Endothelial cell of umbilical vein (primary cell): ENCODE measurements at regions not wholly inside any gene's neighbourhood (a gene's known extent, or its start where the extent isn't known, plus 50 kb on each side); places are given as distances from the start of the nearest gene placed in this dataset.

ENCODE experiments used
- BruUV-seq: library from RNA; stranded (reverse); fragments of 400-500 nt; replicated peaks from 2 replicates; lab custom pipeline; 2021; lab: Mats Ljungman, UMichigan
- CTCF ChIA-PET: fragments of 300-600, 350-600 bp; sonication (Branson Sonifier 250); formaldehyde crosslinking; loops from one replicate; lab custom pipeline; 2021; ENCODE audit warnings: antibody characterized with exemption, inconsistent platforms; lab: Charles Lee
- POLR2A ChIA-PET: fragments of 300-600, 350-600 bp; sonication (Branson Sonifier 250); formaldehyde crosslinking; loops from one replicate; lab custom pipeline; 2021; ENCODE audit warnings: antibody characterized with exemption, inconsistent platforms; lab: Charles Lee
- DNase-seq: peaks from one replicate; pipeline ENCODE4 v3.0.0-alpha.2; 2011; ENCODE audit warnings: low read depth, low spot score
- FAIRE-seq: peaks from 2 replicates; lab custom pipeline; 2011; peaks lifted over from hg19 to GRCh38; lab: Jason Lieb, UNC
- H2AFZ ChIP-seq: 2 replicates; pipeline ENCODE4 v1.6.0; 2012; ENCODE audit warnings: low read depth, low read length, control low read depth, inconsistent platforms
- H3K27ac ChIP-seq: 2 replicates; pipeline ENCODE4 v1.5.1; 2011; ENCODE audit warnings: low read depth, mild to moderate bottlenecking, control low read depth, low read length, moderate library complexity; ENCODE audit not compliant: insufficient read depth
- H3K27me3 ChIP-seq, 2 experiments: 2 replicates each; pipeline versions ENCODE4 v1.6.0 to v1.6.1; 2011; ENCODE audit warnings: low read length in 2 of 2, mixed read lengths in 1 of 2; ENCODE audit not compliant: control insufficient read depth in 2 of 2, insufficient read depth in 2 of 2
- H3K36me3 ChIP-seq, 2 experiments: 2 replicates in 1 of 2; 3 replicates in 1 of 2; pipeline ENCODE4 v1.5.1; 2011; ENCODE audit warnings: low read length in 2 of 2, mild to moderate bottlenecking in 1 of 2, moderate library complexity in 1 of 2; ENCODE audit not compliant: control insufficient read depth in 2 of 2, insufficient read depth in 2 of 2; ENCODE audit errors: extremely low read depth in 1 of 2
- H3K4me1 ChIP-seq: 3 replicates; pipeline ENCODE4 v1.5.1; 2011; ENCODE audit warnings: mild to moderate bottlenecking, low read length; ENCODE audit not compliant: control insufficient read depth, insufficient read depth; ENCODE audit errors: extremely low read depth
- H3K4me2 ChIP-seq: 2 replicates; pipeline ENCODE4 v1.6.1; 2011; ENCODE audit warnings: low read length, control low read depth, mixed read lengths; ENCODE audit not compliant: insufficient read depth
- H3K4me3 ChIP-seq, 3 experiments: fragments of 200-600 bp in 1 of 3; sonication (generic), shearing (Covaris generic) in 1 of 3; replicated peaks in 1 of 3; 2 replicates each; pipeline ENCODE4 v1.5.1; 2011 to 2016; ENCODE audit warnings: control low read depth in 3 of 3, low read length in 3 of 3, mild to moderate bottlenecking in 2 of 3, inconsistent platforms in 1 of 3, low read depth in 1 of 3, moderate library complexity in 1 of 3; ENCODE audit not compliant: insufficient read depth in 1 of 3
- H3K79me2 ChIP-seq: 2 replicates; pipeline ENCODE4 v1.6.0; 2012; ENCODE audit warnings: low read length, inconsistent platforms; ENCODE audit not compliant: control insufficient read depth, insufficient read depth
- H3K9ac ChIP-seq: replicated peaks from 2 replicates; pipeline ENCODE3; 2011; ENCODE audit warnings: low read length, control low read depth; ENCODE audit not compliant: insufficient read depth; ENCODE audit errors: extremely low read depth
- H3K9me1 ChIP-seq: replicated peaks from 3 replicates; pipeline ENCODE4 v1.6.0; 2011; ENCODE audit warnings: mild to moderate bottlenecking, low read length; ENCODE audit not compliant: control insufficient read depth, insufficient read depth; ENCODE audit errors: extremely low read depth
- H3K9me3 ChIP-seq: replicated peaks from 2 replicates; pipeline ENCODE4 v1.5.1; 2012; ENCODE audit warnings: low read length, inconsistent platforms; ENCODE audit not compliant: control insufficient read depth, insufficient read depth
- H4K20me1 ChIP-seq: replicated peaks from 2 replicates; pipeline ENCODE3; 2011; ENCODE audit warnings: mild to moderate bottlenecking, low read length; ENCODE audit not compliant: control insufficient read depth, insufficient read depth; ENCODE audit errors: extremely low read depth
- CTCF ChIP-seq, 2 donors: IDR thresholded peaks; 1 replicate in 1 of 2; 2 replicates in 1 of 2; pipeline ENCODE4 v1.5.1; 2011; ENCODE audit warnings: low read length in 2 of 2, mild to moderate bottlenecking in 2 of 2, moderate library complexity in 2 of 2, control low read depth in 1 of 2, inconsistent platforms in 1 of 2, low read depth in 1 of 2; ENCODE audit not compliant: insufficient read depth in 1 of 2; ENCODE audit errors: extremely low read depth in 1 of 2
- EZH2 ChIP-seq: IDR thresholded peaks from 2 replicates; pipeline ENCODE4 v1.6.1; 2012; ENCODE audit warnings: borderline replicate concordance, low read depth, mild to moderate bottlenecking, moderate library complexity, low read length, inconsistent platforms; ENCODE audit not compliant: severe bottlenecking
- FOS ChIP-seq: IDR thresholded peaks from 2 replicates; pipeline ENCODE4 v1.6.1; 2011; ENCODE audit warnings: mild to moderate bottlenecking, low read length, moderate library complexity, borderline replicate concordance; ENCODE audit not compliant: insufficient read depth
- GATA2 ChIP-seq: IDR thresholded peaks from 2 replicates; pipeline ENCODE4 v1.7.0; 2011; ENCODE audit warnings: low read depth, mild to moderate bottlenecking, moderate library complexity, mixed read lengths, low read length; ENCODE audit not compliant: insufficient read length, insufficient read depth
- JUN ChIP-seq: IDR thresholded peaks from 2 replicates; pipeline ENCODE4 v1.6.1; 2011; ENCODE audit warnings: borderline replicate concordance, low read depth; ENCODE audit not compliant: insufficient read length, insufficient read depth
- MAX ChIP-seq: IDR thresholded peaks from 2 replicates; pipeline ENCODE4 v1.6.1; 2011; ENCODE audit not compliant: insufficient read depth, insufficient read length
- MYC ChIP-seq: IDR thresholded peaks from one replicate; pipeline ENCODE4 v1.6.1; 2011; ENCODE audit warnings: mild to moderate bottlenecking, low read depth, low read length
- POLR2A ChIP-seq: IDR thresholded peaks from 2 replicates; pipeline ENCODE4 v1.6.1; 2012; ENCODE audit warnings: low read depth, mild to moderate bottlenecking, control low read depth, low read length
- POLR2AphosphoS5 ChIP-seq: IDR thresholded peaks from 2 replicates; pipeline ENCODE4 v1.6.1; 2012; ENCODE audit warnings: low read depth, mild to moderate bottlenecking, control low read depth, low read length, moderate library complexity; ENCODE audit not compliant: insufficient read depth
- dilution Hi-C: fragments of 300-500 bp; cut with MboI; formaldehyde crosslinking; loops from one replicate; pipeline ENCODE4 v1.15.0; 2019; ENCODE audit warnings: low sequenced_read_pairs; ENCODE audit not compliant: extremely low pct_ligation_motif_present
- intact Hi-C: fragments of 100-400 bp; cut with micrococcal nuclease; formaldehyde crosslinking; loops from one replicate; pipeline ENCODE4 v1.10.0; 2022

- Histone ChIP-seq H3K27ac (no peak overlapping the region), H3K4me2 (no peak overlapping the region), H3K4me3 (no peak overlapping the region), H4K20me1 (no peaks in the 10 kb centered on the region), H3K9ac (no peak overlapping the region), H2AFZ (no peak overlapping the region), H3K9me1 (no peaks in the 10 kb centered on the region), H3K4me1 (no peaks in the 10 kb centered on the region), H3K36me3 (no peaks in the 10 kb centered on the region), H3K27me3 (no peaks in the 10 kb centered on the region), H3K79me2 (no peaks in the 10 kb centered on the region), H3K9me3 (peaks cover 5% of the 10 kb centered on the region)
- CTCF ChIA-PET = no interaction called here
- FAIRE-seq = no peak
- no peak for TF ChIP-seq FOS
- TF ChIP-seq POLR2AphosphoS5 = no peak
- TF ChIP-seq MYC = no peak
- no peak for TF ChIP-seq GATA2
- TF ChIP-seq EZH2 = no peak
- TF ChIP-seq POLR2A = no peak
- TF ChIP-seq MAX = no peak
- TF ChIP-seq CTCF (IDR thresholded peaks at IDR 0.05; ENCODE audit: extremely low read depth in 1 of 2, insufficient read depth in 1 of 2, low read depth in 1 of 2, low read length in 2 of 2) = no peak
- TF ChIP-seq JUN = no peak
- BruUV-seq = no TSS peak
- no peak for DNase-seq
- POLR2A ChIA-PET = no interaction called here
- dilution Hi-C loops = no loop called here
- intact Hi-C loops = no loop called here
Measured at GRCh38 chr22:49100316-49100715, 727.4 kb downstream of the BRD1 start.
